ENCODE measurements at regions not wholly inside any gene's neighbourhood (a gene's known extent, or its start where the extent isn't known, plus 50 kb on each side); places are given as distances from the start of the nearest gene placed in this dataset.

DNA sequence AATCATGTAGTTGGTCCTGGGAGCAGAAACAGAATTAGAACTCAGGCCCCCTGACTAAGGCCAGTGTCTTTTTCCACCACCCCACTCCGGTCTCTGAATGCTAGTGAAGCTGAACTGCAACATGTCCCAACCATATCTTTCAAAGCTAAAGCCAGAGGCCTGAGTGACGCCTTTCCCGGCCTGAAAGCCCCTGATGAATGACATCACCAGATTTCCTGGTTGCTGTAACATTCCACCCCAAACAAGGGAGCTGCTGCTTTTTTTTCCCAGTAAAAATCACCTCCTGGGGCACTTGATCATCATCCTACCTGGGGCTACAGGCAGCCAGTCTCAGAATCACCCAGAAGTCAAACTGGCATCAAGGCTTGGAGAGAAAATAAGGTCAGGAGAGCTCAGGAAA, 162.7 kb downstream of the ARL4C start:
- Histone ChIP-seq H3K4me1 (ENCODE audit: control insufficient read depth, low read depth, low read length) (peaks cover 2% of the 10 kb centered on the region), H2BK120ac (ENCODE audit: low read depth, low read length) (no peak overlapping the region), H3K4ac (ENCODE audit: low read depth, low read length) (no peak overlapping the region), H2AK5ac (ENCODE audit: low read length) (no peak overlapping the region), H3K79me2 (ENCODE audit: control insufficient read depth, insufficient read depth, low read length) (no peaks in the 10 kb centered on the region), H2BK15ac (replicated peaks; ENCODE audit: low read depth) (no peak overlapping the region), H4K5ac (ENCODE audit: low read length) (no peak overlapping the region), H3K79me1 (ENCODE audit: low read length) (no peaks in the 10 kb centered on the region), H3K23ac (ENCODE audit: low read length) (no peak overlapping the region), H4K8ac (ENCODE audit: low read depth, low read length) (no peak overlapping the region), H3K9ac (ENCODE audit: low read length) (peak overlapping the region; percentile 6), H3K4me2 (ENCODE audit: low read length) (no peak overlapping the region), H3K18ac (ENCODE audit: low read length) (peak overlapping the region; percentile 28), H3K36me3 (ENCODE audit: control insufficient read depth, insufficient read depth, low read length) (no peaks in the 10 kb centered on the region), H3K4me3 (ENCODE audit: low read length) (no peak overlapping the region), H3K56ac (ENCODE audit: low read length) (peak overlapping the region; percentile 37), H3K27me3 (ENCODE audit: insufficient read depth, low read length, poor library complexity) (no peaks in the 10 kb centered on the region), H3K27ac (ENCODE audit: low read depth, low read length) (no peak overlapping the region), H2BK5ac (ENCODE audit: low read length) (no peak overlapping the region)
- WGBS (ENCODE audit: extremely low coverage, insufficient coverage, low lambda C conversion rate) = no CpG with 5 or more reads among the region's 3 CpGs
- peak; percentile 92 for DNase-seq

DNA sequence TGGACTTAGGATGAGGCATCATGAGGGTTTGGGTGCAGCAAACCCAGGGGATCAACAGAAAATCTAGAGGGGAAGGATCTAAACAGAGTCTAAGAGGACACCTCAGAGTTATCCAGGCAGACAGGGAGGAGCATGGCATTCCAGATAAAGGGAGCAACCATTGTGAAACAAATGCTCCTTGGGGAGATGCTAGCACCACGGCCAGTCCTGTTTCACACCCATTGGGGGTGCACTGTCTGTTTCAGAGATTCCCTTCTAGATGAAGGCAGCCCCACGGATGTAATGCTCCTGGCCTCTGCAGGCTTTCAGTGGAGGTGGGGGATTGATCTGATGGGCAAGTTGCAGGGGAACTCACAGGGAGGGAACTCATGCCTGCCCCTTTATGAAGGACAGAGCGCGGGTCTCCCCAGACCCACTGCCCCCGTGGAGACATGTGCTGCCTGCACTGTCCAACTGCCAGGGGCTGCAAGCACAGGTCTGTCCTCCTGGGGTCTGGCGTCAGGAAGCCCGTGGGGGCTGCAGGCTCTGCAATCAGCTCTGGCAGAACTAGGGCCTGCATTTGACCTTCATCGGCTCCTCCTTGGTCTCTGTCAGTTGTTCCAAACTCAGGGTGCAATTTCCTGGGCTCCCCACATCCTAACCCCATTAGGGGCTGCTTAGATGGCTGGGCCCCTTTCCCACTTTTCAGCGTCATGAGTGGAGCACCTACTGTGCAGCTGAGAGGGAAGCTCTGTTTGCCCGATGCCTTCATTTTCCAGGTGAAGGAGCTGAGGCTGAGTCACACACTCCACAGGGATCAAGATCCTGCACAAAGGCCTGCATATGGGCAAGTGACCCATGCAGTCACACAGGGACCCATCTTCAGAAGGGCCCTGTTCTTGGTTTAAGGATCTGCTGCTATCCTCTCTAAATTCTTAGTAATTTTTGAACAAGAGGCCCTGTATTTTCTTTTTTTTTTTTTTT, 163.4 kb downstream of the ARL4C start:
- WGBS (ENCODE audit: extremely low coverage, insufficient coverage, low lambda C conversion rate) = no CpG with 5 or more reads among the region's 10 CpGs
- Histone ChIP-seq H2BK5ac (ENCODE audit: low read length) (no peak overlapping the region), H3K36me3 (ENCODE audit: control insufficient read depth, insufficient read depth, low read length) (no peaks in the 10 kb centered on the region), H3K79me1 (ENCODE audit: low read length) (no peaks in the 10 kb centered on the region), H2BK15ac (replicated peaks; ENCODE audit: low read depth) (no peak overlapping the region), H3K4ac (ENCODE audit: low read depth, low read length) (peak overlapping the region; percentile 58), H4K8ac (ENCODE audit: low read depth, low read length) (no peak overlapping the region), H3K79me2 (ENCODE audit: control insufficient read depth, insufficient read depth, low read length) (no peaks in the 10 kb centered on the region), H3K27me3 (ENCODE audit: insufficient read depth, low read length, poor library complexity) (no peaks in the 10 kb centered on the region), H3K4me2 (ENCODE audit: low read length) (no peak overlapping the region), H3K4me3 (ENCODE audit: low read length) (no peak overlapping the region), H3K27ac (ENCODE audit: low read depth, low read length) (no peak overlapping the region), H2BK120ac (ENCODE audit: low read depth, low read length) (peak overlapping the region; percentile 33), H3K23ac (ENCODE audit: low read length) (no peak overlapping the region), H3K56ac (ENCODE audit: low read length) (no peak overlapping the region), H4K5ac (ENCODE audit: low read length) (no peak overlapping the region), H2AK5ac (ENCODE audit: low read length) (no peak overlapping the region), H3K4me1 (ENCODE audit: control insufficient read depth, low read depth, low read length) (peaks cover 2% of the 10 kb centered on the region), H3K18ac (ENCODE audit: low read length) (peak overlapping the region; percentile 28), H3K9ac (ENCODE audit: low read length) (no peak overlapping the region)
- DNase-seq = peak; percentile 70

- no peak overlapping the region for H3K56ac ChIP-seq (ENCODE audit: low read length)
- H3K4me2 ChIP-seq (ENCODE audit: low read length) = no peak overlapping the region
- no peak for DNase-seq
- no peak overlapping the region for H2AK5ac ChIP-seq (ENCODE audit: low read length)
- H4K8ac ChIP-seq (ENCODE audit: low read depth, low read length) = no peak overlapping the region
- H3K27me3 ChIP-seq (ENCODE audit: insufficient read depth, low read length, poor library complexity) = no peaks in the 10 kb centered on the region
- no peak overlapping the region for H3K23ac ChIP-seq (ENCODE audit: low read length)
- peaks cover 2% of the 10 kb centered on the region for H3K4me1 ChIP-seq (ENCODE audit: control insufficient read depth, low read depth, low read length)
- WGBS (ENCODE audit: extremely low coverage, insufficient coverage, low lambda C conversion rate) = no CpG with 5 or more reads among the region's 7 CpGs
- no peak overlapping the region for H3K4me3 ChIP-seq (ENCODE audit: low read length)
- H3K4ac ChIP-seq (ENCODE audit: low read depth, low read length) = no peak overlapping the region
- H3K27ac ChIP-seq (ENCODE audit: low read depth, low read length) = no peak overlapping the region
- no peak overlapping the region for H2BK120ac ChIP-seq (ENCODE audit: low read depth, low read length)
- no peak overlapping the region for H2BK15ac ChIP-seq (replicated peaks; ENCODE audit: low read depth)
- H4K5ac ChIP-seq (ENCODE audit: low read length) = no peak overlapping the region
- H3K9ac ChIP-seq (ENCODE audit: low read length) = no peak overlapping the region
- H2BK5ac ChIP-seq (ENCODE audit: low read length) = no peak overlapping the region
- no peaks in the 10 kb centered on the region for H3K79me1 ChIP-seq (ENCODE audit: low read length)
- no peaks in the 10 kb centered on the region for H3K36me3 ChIP-seq (ENCODE audit: control insufficient read depth, insufficient read depth, low read length)
- H3K18ac ChIP-seq (ENCODE audit: low read length) = no peak overlapping the region
- H3K79me2 ChIP-seq (ENCODE audit: control insufficient read depth, insufficient read depth, low read length) = no peaks in the 10 kb centered on the region
Measured at GRCh38 chr2:234331966-234332365, 164.9 kb downstream of the ARL4C start.

- DNase-seq = no peak
- no peaks in the 10 kb centered on the region for H3K79me1 ChIP-seq (ENCODE audit: low read length)
- no peak overlapping the region for H4K5ac ChIP-seq (ENCODE audit: low read length)
Measured at GRCh38 chr2:234331566-234331965, 165.3 kb downstream of the ARL4C start.

GRCh38 chr2:234330902-234331301, 166.0 kb downstream of the ARL4C start:
- Histone ChIP-seq H2BK5ac (ENCODE audit: low read length) (no peak overlapping the region), H3K4me1 (ENCODE audit: control insufficient read depth, low read depth, low read length) (peaks cover 2% of the 10 kb centered on the region), H3K27ac (ENCODE audit: low read depth, low read length) (no peak overlapping the region), H3K4me3 (ENCODE audit: low read length) (no peak overlapping the region), H2BK120ac (ENCODE audit: low read depth, low read length) (no peak overlapping the region), H3K27me3 (ENCODE audit: insufficient read depth, low read length, poor library complexity) (no peaks in the 10 kb centered on the region), H3K18ac (ENCODE audit: low read length) (no peak overlapping the region), H4K8ac (ENCODE audit: low read depth, low read length) (no peak overlapping the region), H4K5ac (ENCODE audit: low read length) (no peak overlapping the region), H3K23ac (ENCODE audit: low read length) (no peak overlapping the region), H3K4me2 (ENCODE audit: low read length) (no peak overlapping the region), H3K56ac (ENCODE audit: low read length) (no peak overlapping the region), H3K36me3 (ENCODE audit: control insufficient read depth, insufficient read depth, low read length) (no peaks in the 10 kb centered on the region), H3K79me2 (ENCODE audit: control insufficient read depth, insufficient read depth, low read length) (no peaks in the 10 kb centered on the region), H3K9ac (ENCODE audit: low read length) (no peak overlapping the region), H2BK15ac (replicated peaks; ENCODE audit: low read depth) (no peak overlapping the region), H3K79me1 (ENCODE audit: low read length) (no peaks in the 10 kb centered on the region), H3K4ac (ENCODE audit: low read depth, low read length) (no peak overlapping the region), H2AK5ac (ENCODE audit: low read length) (no peak overlapping the region)
- WGBS (ENCODE audit: extremely low coverage, insufficient coverage, low lambda C conversion rate) = no CpG with 5 or more reads among the region's 5 CpGs
- DNase-seq = peak; percentile 69

More at GRCh38 chr2:234331566-234331965, 165.3 kb downstream of the ARL4C start:
- no peaks in the 10 kb centered on the region for H3K36me3 ChIP-seq (ENCODE audit: control insufficient read depth, insufficient read depth, low read length)
- no peak overlapping the region for H3K23ac ChIP-seq (ENCODE audit: low read length)
- no peak overlapping the region for H3K4me3 ChIP-seq (ENCODE audit: low read length)
- no peak overlapping the region for H3K56ac ChIP-seq (ENCODE audit: low read length)
- H3K27ac ChIP-seq (ENCODE audit: low read depth, low read length) = no peak overlapping the region
- no peak overlapping the region for H3K4ac ChIP-seq (ENCODE audit: low read depth, low read length)
- no peak overlapping the region for H2BK5ac ChIP-seq (ENCODE audit: low read length)
- no peaks in the 10 kb centered on the region for H3K79me2 ChIP-seq (ENCODE audit: control insufficient read depth, insufficient read depth, low read length)
- peaks cover 2% of the 10 kb centered on the region for H3K4me1 ChIP-seq (ENCODE audit: control insufficient read depth, low read depth, low read length)
- H2AK5ac ChIP-seq (ENCODE audit: low read length) = no peak overlapping the region
- no peaks in the 10 kb centered on the region for H3K27me3 ChIP-seq (ENCODE audit: insufficient read depth, low read length, poor library complexity)
- H3K18ac ChIP-seq (ENCODE audit: low read length) = no peak overlapping the region
- H3K4me2 ChIP-seq (ENCODE audit: low read length) = no peak overlapping the region
- H3K9ac ChIP-seq (ENCODE audit: low read length) = no peak overlapping the region
- no peak overlapping the region for H2BK120ac ChIP-seq (ENCODE audit: low read depth, low read length)
- no CpG with 5 or more reads among the region's 5 CpGs for WGBS (ENCODE audit: extremely low coverage, insufficient coverage, low lambda C conversion rate)
- no peak overlapping the region for H4K8ac ChIP-seq (ENCODE audit: low read depth, low read length)
- H2BK15ac ChIP-seq (replicated peaks; ENCODE audit: low read depth) = no peak overlapping the region

All from mesendoderm (in vitro differentiated cells).